ENCODE measurements at regions not wholly inside any gene's neighbourhood (a gene's known extent, or its start where the extent isn't known, plus 50 kb on each side); places are given as distances from the start of the nearest gene placed in this dataset.
"Not testable (repeated sequence)": the region's sequence is repeated elsewhere in the genome, so short reads cannot be mapped to it uniquely, and the experiment has no call there.

GRCh38 chr15:36185438-36185837, 394.0 kb upstream of the CDIN1 start:
- no peak overlapping the region for H3K4me3 ChIP-seq
- H2AFZ ChIP-seq (replicated peaks) = no peak overlapping the region
- no peak overlapping the region for H3K4me2 ChIP-seq
- no peaks in the 10 kb centered on the region for H3K36me3 ChIP-seq
- H3K9ac ChIP-seq = no peak overlapping the region
- Mint-ChIP-seq H3K4me3 (no peak overlapping the region), H3K9me3 (no peaks in the 10 kb centered on the region), H3K36me3 (no peaks in the 10 kb centered on the region), H3K27ac (no peak overlapping the region), H3K27me3 (ENCODE audit: insufficient read depth, low read depth) (no peaks in the 10 kb centered on the region), H3K4me1 (no peaks in the 10 kb centered on the region)
- no peaks in the 10 kb centered on the region for H3K79me2 ChIP-seq (ENCODE audit: low read depth)
- H3K9me3 ChIP-seq (ENCODE audit: low read depth) = no peaks in the 10 kb centered on the region
- H4K20me1 ChIP-seq (ENCODE audit: low read depth) = no peaks in the 10 kb centered on the region
- no peak for TF ChIP-seq EZH2phosphoT487 (IDR thresholded peaks at IDR 0.05)
- no peak overlapping the region for H3K27ac ChIP-seq
- DNase-seq (ENCODE audit: low spot score) = no peak
- no peaks in the 10 kb centered on the region for H3F3A ChIP-seq (ENCODE audit: low read depth)
- H3K4me1 ChIP-seq = no peaks in the 10 kb centered on the region
- H3K27me3 ChIP-seq = no peaks in the 10 kb centered on the region

GRCh38 chr15:36185845-36186244, 393.6 kb upstream of the CDIN1 start:
- Histone ChIP-seq H3K36me3 (no peaks in the 10 kb centered on the region), H3K9me3 (ENCODE audit: low read depth) (no peaks in the 10 kb centered on the region), H2AFZ (replicated peaks) (no peak overlapping the region), H4K20me1 (ENCODE audit: low read depth) (no peaks in the 10 kb centered on the region), H3K27ac (no peak overlapping the region), H3K4me3 (no peak overlapping the region), H3K4me1 (no peaks in the 10 kb centered on the region), H3K27me3 (no peaks in the 10 kb centered on the region), H3F3A (ENCODE audit: low read depth) (no peaks in the 10 kb centered on the region), H3K79me2 (ENCODE audit: low read depth) (no peaks in the 10 kb centered on the region), H3K4me2 (no peak overlapping the region), H3K9ac (no peak overlapping the region)
- Mint-ChIP-seq H3K36me3 (no peaks in the 10 kb centered on the region), H3K4me3 (no peak overlapping the region), H3K9me3 (no peaks in the 10 kb centered on the region), H3K27me3 (ENCODE audit: insufficient read depth, low read depth) (no peaks in the 10 kb centered on the region), H3K4me1 (no peaks in the 10 kb centered on the region), H3K27ac (no peak overlapping the region)
- no peak for DNase-seq (ENCODE audit: low spot score)
- TF ChIP-seq, protein P1, sequence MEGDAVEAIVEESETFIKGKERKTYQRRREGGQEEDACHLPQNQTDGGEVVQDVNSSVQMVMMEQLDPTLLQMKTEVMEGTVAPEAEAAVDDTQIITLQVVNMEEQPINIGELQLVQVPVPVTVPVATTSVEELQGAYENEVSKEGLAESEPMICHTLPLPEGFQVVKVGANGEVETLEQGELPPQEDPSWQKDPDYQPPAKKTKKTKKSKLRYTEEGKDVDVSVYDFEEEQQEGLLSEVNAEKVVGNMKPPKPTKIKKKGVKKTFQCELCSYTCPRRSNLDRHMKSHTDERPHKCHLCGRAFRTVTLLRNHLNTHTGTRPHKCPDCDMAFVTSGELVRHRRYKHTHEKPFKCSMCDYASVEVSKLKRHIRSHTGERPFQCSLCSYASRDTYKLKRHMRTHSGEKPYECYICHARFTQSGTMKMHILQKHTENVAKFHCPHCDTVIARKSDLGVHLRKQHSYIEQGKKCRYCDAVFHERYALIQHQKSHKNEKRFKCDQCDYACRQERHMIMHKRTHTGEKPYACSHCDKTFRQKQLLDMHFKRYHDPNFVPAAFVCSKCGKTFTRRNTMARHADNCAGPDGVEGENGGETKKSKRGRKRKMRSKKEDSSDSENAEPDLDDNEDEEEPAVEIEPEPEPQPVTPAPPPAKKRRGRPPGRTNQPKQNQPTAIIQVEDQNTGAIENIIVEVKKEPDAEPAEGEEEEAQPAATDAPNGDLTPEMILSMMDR (IDR thresholded peaks at IDR 0.05) = no peak
- TF ChIP-seq EZH2 (IDR thresholded peaks at IDR 0.05) (no peak), EZH2phosphoT487 (IDR thresholded peaks at IDR 0.05) (no peak)

DNA sequence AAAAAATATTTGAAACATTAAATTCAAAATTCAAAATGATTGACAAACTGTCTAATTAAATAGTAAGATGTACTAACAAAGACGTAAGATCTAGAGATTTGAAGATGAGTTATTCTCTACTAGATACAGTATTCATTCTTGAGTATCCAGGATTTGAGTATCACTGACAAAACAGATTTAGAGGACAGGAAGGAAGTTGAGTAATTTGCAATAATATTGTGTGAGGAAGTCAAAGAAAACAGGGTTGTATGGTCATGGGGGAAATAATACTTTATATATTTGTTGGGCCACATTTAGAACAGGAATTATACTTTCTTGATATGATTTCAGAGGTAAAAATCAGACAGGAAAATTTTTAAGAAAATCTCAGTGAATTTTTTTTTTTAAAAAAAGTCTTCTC, 393.1 kb upstream of the CDIN1 start:
- Histone ChIP-seq H2AFZ (replicated peaks) (no peak overlapping the region), H3K9ac (no peak overlapping the region), H3K27me3 (no peaks in the 10 kb centered on the region), H3K4me3 (no peak overlapping the region), H3K27ac (no peak overlapping the region), H3K4me2 (no peak overlapping the region), H3K4me1 (no peaks in the 10 kb centered on the region), H4K20me1 (ENCODE audit: low read depth) (no peaks in the 10 kb centered on the region), H3F3A (ENCODE audit: low read depth) (no peaks in the 10 kb centered on the region), H3K9me3 (ENCODE audit: low read depth) (no peaks in the 10 kb centered on the region), H3K79me2 (ENCODE audit: low read depth) (no peaks in the 10 kb centered on the region), H3K36me3 (no peaks in the 10 kb centered on the region)
- H3K27ac Mint-ChIP-seq = no peak overlapping the region
- no peak for DNase-seq (ENCODE audit: low spot score)
- no peaks in the 10 kb centered on the region for H3K9me3 Mint-ChIP-seq
- H3K27me3 Mint-ChIP-seq (ENCODE audit: insufficient read depth, low read depth) = no peaks in the 10 kb centered on the region
- no peak overlapping the region for H3K4me3 Mint-ChIP-seq
- TF ChIP-seq, protein P1 (IDR thresholded peaks at IDR 0.05) = no peak
- TF ChIP-seq EZH2 (IDR thresholded peaks at IDR 0.05) = no peak
- TF ChIP-seq EZH2phosphoT487 (IDR thresholded peaks at IDR 0.05) = no peak
- H3K4me1 Mint-ChIP-seq = no peaks in the 10 kb centered on the region
- no peaks in the 10 kb centered on the region for H3K36me3 Mint-ChIP-seq

- Mint-ChIP-seq H3K36me3 (no peaks in the 10 kb centered on the region), H3K27me3 (ENCODE audit: insufficient read depth, low read depth) (no peaks in the 10 kb centered on the region), H3K27ac (no peak overlapping the region), H3K4me1 (no peaks in the 10 kb centered on the region), H3K9me3 (peaks cover 2% of the 10 kb centered on the region), H3K4me3 (no peak overlapping the region)
- H3F3A ChIP-seq (ENCODE audit: low read depth) = no peaks in the 10 kb centered on the region
- no peak for DNase-seq (ENCODE audit: low spot score)
- no peak overlapping the region for H2AFZ ChIP-seq (replicated peaks)
- H3K4me2 ChIP-seq = no peak overlapping the region
- H3K9me3 ChIP-seq (ENCODE audit: low read depth) = no peaks in the 10 kb centered on the region
- H3K27ac ChIP-seq = no peak overlapping the region
- no peak overlapping the region for H3K4me3 ChIP-seq
- H3K36me3 ChIP-seq = no peaks in the 10 kb centered on the region
- TF ChIP-seq, protein P1 (IDR thresholded peaks at IDR 0.05) = no peak
- TF ChIP-seq EZH2 (IDR thresholded peaks at IDR 0.05) = no peak
- no peak for TF ChIP-seq EZH2phosphoT487 (IDR thresholded peaks at IDR 0.05)
- H4K20me1 ChIP-seq (ENCODE audit: low read depth) = no peaks in the 10 kb centered on the region
- no peak overlapping the region for H3K9ac ChIP-seq
- no peaks in the 10 kb centered on the region for H3K4me1 ChIP-seq
- H3K79me2 ChIP-seq (ENCODE audit: low read depth) = no peaks in the 10 kb centered on the region
- no peaks in the 10 kb centered on the region for H3K27me3 ChIP-seq
These were observed 388.0 kb upstream of the CDIN1 start for GRCh38 chr15:36191459-36191858.

GRCh38 chr15:36195361-36196007, 383.9 kb upstream of the CDIN1 start:
- not testable (repeated sequence) for H3K27ac ChIP-seq; H3K4me3 Mint-ChIP-seq; H3K9ac ChIP-seq; H3K4me1 ChIP-seq; H3K36me3 Mint-ChIP-seq; H3K27me3 ChIP-seq; H2AFZ ChIP-seq (replicated peaks); H3K9me3 Mint-ChIP-seq; H3K79me2 ChIP-seq (ENCODE audit: low read depth); H3K9me3 ChIP-seq (ENCODE audit: low read depth); H3K27me3 Mint-ChIP-seq (ENCODE audit: insufficient read depth, low read depth); H3K4me2 ChIP-seq; DNase-seq (ENCODE audit: low spot score); H3K27ac Mint-ChIP-seq; H3F3A ChIP-seq (ENCODE audit: low read depth); H4K20me1 ChIP-seq (ENCODE audit: low read depth); H3K36me3 ChIP-seq; H3K4me3 ChIP-seq; H3K4me1 Mint-ChIP-seq

All from neural progenitor cell (in vitro differentiated cells).